Cardiac fibroblast (primary cell): ENCODE measurements at regions not wholly inside any gene's neighbourhood (a gene's known extent, or its start where the extent isn't known, plus 50 kb on each side); places are given as distances from the start of the nearest gene placed in this dataset.

Experiments
- DNase-seq, 2 donors: peaks; one replicate each; pipeline versions ENCODE4 v3.0.0 to v3.0.0-alpha.2; 2010; ENCODE audit warnings: low read depth in 2 of 2
- H3K4me3 ChIP-seq, 2 donors: replicated peaks in 1 of 2; 1 replicate in 1 of 2; 2 replicates in 1 of 2; pipeline ENCODE4 v1.5.1; 2011; ENCODE audit warnings: low read depth in 2 of 2, low read length in 2 of 2, mild to moderate bottlenecking in 2 of 2, moderate library complexity in 1 of 2
- CTCF ChIP-seq: IDR thresholded peaks from one replicate; pipeline ENCODE4 v1.5.1; 2011; ENCODE audit warnings: low read depth, mild to moderate bottlenecking, low read length, inconsistent platforms

- no peak for DNase-seq
- no peak for TF ChIP-seq CTCF
- H3K4me3 ChIP-seq = no peak overlapping the region
Observed at GRCh38 chr2:120849278-120849677, 113.6 kb downstream of the GLI2 start.

GRCh38 chr2:120850551-120850950 lies 114.9 kb downstream of the GLI2 start:
- DNase-seq = no peak
- no peak for TF ChIP-seq CTCF
- H3K4me3 ChIP-seq = no peak overlapping the region

- no peak for DNase-seq
- H3K4me3 ChIP-seq = no peak overlapping the region
- TF ChIP-seq CTCF = no peak
Observed at GRCh38 chr2:120851116-120851773, 115.6 kb downstream of the GLI2 start.

GRCh38 chr2:120852200-120852815 lies 116.6 kb downstream of the GLI2 start:
- H3K4me3 ChIP-seq = no peak overlapping the region
- DNase-seq = no peak
- TF ChIP-seq CTCF = no peak

GRCh38 chr2:120853306-120854013 lies 117.8 kb downstream of the GLI2 start:
- no peak for DNase-seq
- no peak overlapping the region for H3K4me3 ChIP-seq
- no peak for TF ChIP-seq CTCF

- no peak for TF ChIP-seq CTCF
- no peak for DNase-seq
- no peak overlapping the region for H3K4me3 ChIP-seq
Observed at GRCh38 chr2:120854014-120854620, 118.4 kb downstream of the GLI2 start.
